Spleen (tissue), 7 donors: ENCODE measurements at regions not wholly inside any gene's neighbourhood (a gene's known extent, or its start where the extent isn't known, plus 50 kb on each side); places are given as distances from the start of the nearest gene placed in this dataset.

Experiments
- CTCF ChIP-seq, 11 experiments: fragments of 200-600 bp in 7 of 11; fragments of 450-650 bp in 4 of 11; sonication (generic) in 4 of 11; IDR thresholded peaks in 8 of 11; conservative IDR thresholded peaks in 3 of 11; 1 replicate in 7 of 11; 2 replicates in 4 of 11; pipeline versions ENCODE4 v1.4.0 to v1.8.0; 2016 to 2021; ENCODE audit warnings: antibody characterized with exemption in 11 of 11, inconsistent platforms in 4 of 11, mild to moderate bottlenecking in 1 of 11
- POLR2A ChIP-seq, 3 donors: fragments of 450-650 bp; IDR thresholded peaks; one replicate each; pipeline ENCODE4 v1.5.1; 2017; ENCODE audit warnings: antibody characterized with exemption in 3 of 3, mild to moderate bottlenecking in 1 of 3
- donor health status: DM: no; HTN: no; CAD: no; lungs with moderate emphysema.
- donor health status: DM: no; HTN: no; CAD: no.
- donor health status: DM: no; HTN: no; CAD: no.

GRCh38 chr13:33624740-33625139, 193.2 kb upstream of the RFC3 start:
- TF ChIP-seq POLR2A (IDR thresholded peaks at IDR 0.05) (no peak), CTCF (IDR thresholded peaks at IDR 0.05 in 8 of 11, conservative IDR thresholded peaks at IDR 0.05 in 3 of 11) (no peak)
